ENCODE measurements at regions not wholly inside any gene's neighbourhood (a gene's known extent, or its start where the extent isn't known, plus 50 kb on each side); places are given as distances from the start of the nearest gene placed in this dataset.
"Not testable (repeated sequence)": the region's sequence is repeated elsewhere in the genome, so short reads cannot be mapped to it uniquely, and the experiment has no call there.

DNA sequence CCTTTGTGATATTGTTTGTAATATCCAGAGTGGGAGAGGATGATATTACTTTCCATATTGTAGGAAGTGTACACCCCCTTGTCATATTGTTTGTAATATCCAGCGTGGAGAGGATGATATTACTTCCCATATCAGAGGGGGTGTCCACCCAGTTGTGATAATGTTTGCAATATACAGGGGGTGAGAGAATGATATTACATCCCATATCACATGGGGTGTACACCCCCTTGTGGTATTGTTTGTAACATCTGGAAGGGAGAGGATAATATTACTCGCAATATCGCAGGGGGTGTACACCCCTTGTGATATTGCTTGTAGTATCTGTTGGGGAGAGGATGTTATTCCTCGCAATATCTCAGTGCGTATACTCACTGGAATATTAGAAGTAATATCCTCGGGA is 61.5 kb downstream of the PRSS23 start:
- DNase-seq, result no peak

DNA sequence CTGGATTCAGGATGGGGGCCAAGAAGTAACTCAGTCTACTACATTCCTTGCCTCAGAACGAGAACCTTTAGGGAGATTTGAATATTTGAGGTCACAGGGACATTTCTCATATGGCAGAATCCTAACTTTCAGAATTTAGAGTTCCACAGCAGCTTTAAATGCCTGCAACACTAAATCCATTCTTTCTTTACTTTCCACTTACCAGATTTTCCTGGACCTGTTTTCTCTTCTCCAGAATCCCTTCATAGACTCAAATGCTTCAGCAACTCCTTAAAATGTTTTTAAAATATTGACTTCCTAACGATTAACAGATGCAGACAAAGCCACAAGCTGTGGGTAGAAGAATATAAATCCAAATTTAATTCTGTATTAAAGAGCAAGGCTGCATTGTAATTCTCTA is 63.1 kb downstream of the PRSS23 start:
- DNase-seq, result no peak

DNA sequence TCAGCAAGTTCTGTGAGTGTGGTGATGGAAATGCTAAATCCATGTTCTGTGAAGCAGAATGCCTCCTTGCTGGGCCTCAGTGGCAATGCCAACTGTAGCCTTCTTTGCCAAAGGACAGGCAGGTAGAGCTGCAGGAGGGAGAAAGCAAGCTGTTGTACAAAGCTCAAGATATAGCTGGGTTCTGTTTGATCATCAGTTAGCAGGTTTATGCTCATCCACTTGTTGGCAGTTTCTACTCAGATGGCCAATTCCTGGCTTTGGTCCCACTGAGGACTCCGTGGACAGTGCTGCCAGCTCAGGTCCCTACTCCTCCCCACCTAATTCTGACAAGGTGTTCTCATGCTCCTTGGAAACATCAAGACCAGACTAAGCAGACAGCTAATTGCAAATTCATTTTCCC is 65.1 kb downstream of the PRSS23 start:
- DNase-seq, result no peak

DNA sequence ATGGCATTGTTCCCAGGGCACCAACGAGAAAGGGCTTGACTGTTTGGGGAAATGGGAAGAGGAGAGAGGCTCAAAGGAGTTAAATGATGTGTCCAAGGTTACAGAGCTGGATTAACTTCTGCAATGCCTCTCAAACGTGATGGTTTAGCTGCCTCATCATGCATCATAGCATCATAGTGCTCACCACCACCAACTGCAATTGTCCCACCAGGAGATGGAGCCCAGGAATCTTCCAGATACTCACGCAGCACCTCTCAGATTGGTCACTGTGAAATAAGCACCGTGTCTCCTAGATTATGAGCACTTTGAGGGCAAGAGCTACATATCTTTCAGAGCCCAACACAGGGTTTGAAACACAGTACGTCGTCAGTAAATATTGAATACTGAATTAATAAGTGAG is 69.2 kb downstream of the PRSS23 start:
- no peak for DNase-seq

DNA sequence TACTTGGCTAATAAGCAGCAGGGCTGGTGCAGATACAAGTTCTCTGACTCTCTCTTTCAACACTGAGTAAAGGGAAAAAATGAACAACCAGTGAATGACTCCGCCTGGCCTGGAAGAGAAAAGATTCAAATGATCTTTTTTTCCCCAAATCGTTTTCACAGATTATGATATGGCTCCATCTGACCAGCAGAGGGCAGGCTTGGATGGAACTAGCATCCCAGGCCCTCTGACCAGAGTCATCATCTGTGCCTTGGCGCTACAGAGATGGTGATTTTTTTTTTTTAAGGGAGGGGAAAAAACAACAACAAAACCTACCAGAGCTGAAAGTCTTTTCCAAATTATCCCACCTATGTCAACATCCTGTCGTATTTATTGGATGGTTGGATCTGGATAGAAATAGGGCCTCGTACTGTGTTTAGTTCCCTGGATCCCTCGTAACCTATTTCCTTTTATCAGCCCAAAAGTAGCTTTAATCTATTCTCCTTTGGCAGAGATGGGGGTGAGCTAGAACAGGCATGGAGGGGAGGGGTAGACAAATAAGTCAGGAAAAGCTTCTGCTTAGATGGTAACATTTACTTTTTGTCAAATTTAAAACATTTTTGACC is 69.7 kb downstream of the PRSS23 start:
- peak; percentile 9 for DNase-seq

DNA sequence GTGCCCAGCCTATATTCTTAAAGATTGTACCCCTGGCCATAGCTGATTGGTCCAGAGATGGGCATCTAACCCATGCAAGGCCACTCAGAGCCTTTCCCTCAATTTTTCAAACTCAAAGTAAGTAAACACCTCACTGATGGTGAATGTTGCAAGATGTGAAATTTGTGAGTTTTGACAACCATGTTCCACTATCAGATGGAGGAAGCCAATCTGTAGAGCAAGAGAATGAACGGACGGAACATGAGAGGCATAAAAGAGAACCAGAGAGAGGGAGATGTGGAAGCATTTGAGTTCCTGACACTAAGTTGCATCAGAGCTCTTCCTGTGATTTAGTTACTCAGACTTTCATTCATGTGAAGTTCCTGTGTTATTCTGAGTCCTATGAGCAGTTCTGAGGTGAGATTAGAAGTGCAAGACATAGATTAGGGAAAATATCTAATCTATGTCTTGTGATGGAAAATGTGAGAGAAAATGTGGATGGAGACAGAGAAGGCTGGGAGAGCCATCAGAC is 73.3 kb downstream of the PRSS23 start:
- DNase-seq, result no peak

DNA sequence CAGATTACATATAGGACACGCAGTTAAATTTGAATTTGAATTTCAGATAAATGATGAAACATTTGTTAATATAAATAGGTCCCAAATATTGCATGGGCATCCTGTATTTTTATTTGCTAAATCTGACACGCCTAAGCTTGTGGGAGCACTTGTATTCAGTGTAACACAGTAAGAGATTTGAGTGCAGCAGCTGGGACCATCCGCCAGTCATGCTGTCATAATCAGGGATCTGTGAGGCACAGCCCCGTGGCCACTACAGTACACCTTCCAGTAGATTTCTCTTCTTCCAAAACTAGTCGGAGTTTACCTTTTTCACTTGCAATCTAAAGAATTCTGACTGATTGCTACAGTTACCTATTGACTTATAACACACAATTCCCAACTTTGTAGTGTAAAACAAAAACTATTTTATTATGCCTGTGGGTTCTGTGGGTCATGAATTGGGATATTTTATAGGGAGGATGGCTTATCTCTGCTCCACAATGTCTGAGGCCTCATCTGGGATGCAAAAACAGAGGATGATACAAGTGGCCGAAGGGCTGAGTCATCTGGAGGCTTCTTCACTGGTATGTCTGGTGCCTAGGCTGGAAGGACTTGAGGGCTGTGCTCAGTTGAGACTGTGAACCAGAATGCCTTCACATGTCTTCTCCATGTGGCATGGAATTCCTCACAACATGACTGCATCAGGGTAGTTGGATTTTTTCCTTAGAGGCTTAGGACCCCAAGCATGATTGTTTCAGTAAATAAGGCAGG is 74.1 kb downstream of the PRSS23 start:
- no peak for DNase-seq

DNA sequence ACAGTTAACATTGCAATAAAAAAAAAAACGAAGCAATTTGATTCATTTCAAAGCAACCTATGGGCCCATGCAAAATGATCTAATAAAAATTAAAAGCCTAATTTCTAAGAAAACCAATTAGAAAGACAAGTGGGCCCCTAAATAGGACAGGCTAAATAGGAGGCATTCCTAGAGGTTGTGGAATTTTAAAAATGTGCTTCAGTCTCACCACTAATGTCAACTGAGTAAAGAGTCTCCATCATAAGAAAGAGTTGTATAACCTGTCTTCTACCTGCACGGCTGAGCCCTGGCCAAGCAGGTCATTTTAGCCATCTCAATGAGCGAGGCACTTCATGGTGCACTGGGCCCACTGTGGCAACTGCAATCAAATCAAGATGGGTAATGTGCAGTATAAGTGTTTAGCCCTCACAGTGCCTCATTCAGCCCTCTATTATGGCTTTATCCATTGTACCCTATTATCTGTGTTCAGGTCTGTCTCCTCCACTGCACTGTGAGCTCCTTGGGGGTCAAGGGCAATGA is 76.4 kb downstream of the PRSS23 start:
- no peak for DNase-seq

DNA sequence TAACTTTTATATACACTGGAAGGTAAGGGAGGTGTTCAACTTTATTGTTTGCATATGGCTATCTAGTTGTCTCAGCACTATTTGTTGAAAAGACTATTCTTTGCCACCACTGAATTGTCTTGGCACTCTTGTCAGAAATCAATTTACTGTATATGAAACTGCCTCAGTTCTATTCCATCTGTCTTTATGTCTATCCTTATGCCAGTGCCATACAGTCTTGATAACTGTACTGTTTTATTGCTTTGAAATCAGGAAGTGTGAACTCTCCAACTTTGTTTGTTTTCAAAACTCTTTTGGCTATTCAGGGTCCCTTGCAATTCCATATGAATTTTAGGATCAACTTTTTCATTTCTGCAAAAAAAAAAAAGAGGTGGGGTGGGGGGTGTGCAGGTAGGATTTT is 77.2 kb downstream of the PRSS23 start:
- DNase-seq, result no peak

DNA sequence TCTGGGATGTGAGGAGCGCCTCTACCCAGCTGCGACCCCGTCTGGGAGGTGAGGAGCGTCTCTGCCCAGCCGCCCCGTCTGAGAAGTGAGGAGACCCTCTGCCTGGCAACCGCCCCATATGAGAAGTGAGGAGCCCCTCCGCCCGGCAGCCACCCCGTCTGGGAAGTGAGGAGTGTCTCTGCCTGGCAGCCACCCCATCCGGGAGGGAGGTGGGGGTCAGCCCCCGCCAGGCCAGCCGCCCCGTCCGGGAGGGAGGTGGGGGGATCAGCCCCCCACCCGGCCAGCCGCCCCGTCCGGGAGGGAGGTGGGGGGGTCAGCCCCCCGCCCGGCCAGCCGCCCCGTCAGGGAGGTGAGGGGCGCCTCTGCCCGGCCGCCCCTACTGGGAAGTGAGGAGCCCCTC is 76.0 kb downstream of the FZD4 start:
- DNase-seq, result not testable (repeated sequence)

DNA sequence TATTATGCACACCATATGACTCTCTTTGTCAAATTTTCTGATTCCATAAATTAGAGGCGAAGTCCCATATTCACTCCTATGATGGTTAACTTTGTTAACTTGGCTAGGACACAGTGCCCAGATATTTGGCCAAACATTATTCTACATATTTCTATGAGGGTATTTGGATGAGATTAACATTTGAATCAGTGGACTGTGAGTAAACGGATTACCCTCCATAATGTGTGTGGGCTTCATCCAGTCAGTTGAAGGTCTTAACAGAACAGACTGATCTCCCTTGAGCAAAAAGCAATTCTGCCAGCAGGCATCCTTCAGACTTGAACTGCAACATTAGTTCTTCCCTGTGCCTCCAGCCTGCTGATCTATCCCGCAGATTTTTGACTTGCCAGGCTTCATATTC is 69.9 kb downstream of the FZD4 start:
- no peak for DNase-seq

DNA sequence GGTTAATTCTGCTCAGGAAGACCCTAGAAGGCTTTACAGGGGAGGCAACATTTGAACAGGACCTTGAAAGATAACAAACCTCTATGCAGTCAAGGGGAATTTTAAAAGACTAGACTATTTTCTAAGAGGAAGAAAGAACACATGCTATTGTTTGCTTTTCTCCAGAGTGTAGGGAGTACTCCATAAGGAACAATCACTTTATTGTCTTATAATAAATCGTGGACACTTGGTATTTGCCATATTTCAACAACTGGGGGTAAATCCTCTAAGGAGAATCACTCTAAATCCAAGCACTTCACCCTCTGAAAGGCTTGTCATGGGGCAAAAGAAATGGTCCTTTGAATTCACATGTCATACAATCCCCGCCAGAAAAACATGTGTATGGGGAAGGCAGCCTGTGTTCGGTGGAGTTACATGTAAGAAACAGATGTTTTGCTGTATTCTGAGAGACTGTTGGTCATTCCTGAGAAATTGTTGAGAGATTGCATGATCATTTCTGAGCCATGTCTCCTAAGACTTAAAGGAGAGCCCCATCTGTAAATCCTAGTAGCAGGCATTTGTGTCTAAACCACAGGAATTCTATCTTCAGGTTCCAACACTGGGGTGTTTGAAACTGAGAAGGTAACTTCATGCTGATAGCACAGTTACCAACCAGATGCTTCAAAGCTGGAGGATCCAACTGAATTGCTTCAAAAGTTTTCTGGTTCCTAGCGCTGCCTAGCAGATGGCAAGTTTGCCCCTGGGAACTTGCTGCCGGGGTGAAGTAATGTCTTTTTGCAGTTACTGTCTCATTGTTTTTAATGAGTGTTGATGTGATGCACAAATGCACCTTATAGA is 66.8 kb downstream of the FZD4 start:
- DNase-seq, result no peak

DNA sequence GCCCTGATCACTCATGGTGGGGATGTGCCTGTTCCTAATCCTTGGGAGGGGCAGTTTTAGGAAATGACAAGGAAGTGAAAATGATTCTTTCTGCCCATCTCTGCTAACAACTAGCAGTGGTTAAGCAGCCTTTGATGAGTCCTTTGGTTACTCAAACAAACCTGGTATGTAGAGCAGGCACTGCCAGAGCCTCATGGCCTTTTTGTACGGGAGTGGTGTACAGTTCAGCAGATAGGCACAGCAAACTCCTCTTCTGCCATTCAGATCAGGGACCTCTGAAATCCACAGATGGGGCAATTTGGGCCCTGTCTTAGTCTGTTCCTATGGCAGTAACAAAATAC is 66.2 kb downstream of the FZD4 start:
- DNase-seq, result no peak

DNA sequence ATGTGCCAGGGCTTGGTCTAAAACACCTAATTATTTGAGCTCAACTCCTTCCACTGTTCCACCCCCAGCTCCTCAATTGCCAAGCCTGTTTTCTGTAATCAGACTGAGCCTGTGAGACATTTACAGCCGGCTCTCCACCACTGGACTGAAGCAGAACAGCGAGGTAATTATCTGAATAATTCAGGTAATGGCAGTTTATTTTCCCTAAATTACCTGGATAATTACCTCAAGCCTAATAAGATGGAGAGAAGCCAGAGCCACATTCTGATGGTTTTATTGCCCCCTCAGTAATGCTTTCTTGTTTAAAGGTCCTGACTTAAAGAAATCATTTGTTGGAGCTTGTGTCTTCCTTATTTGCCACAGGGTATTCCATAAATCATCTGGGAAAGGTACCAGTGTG is 64.2 kb downstream of the FZD4 start:
- no peak for DNase-seq

DNA sequence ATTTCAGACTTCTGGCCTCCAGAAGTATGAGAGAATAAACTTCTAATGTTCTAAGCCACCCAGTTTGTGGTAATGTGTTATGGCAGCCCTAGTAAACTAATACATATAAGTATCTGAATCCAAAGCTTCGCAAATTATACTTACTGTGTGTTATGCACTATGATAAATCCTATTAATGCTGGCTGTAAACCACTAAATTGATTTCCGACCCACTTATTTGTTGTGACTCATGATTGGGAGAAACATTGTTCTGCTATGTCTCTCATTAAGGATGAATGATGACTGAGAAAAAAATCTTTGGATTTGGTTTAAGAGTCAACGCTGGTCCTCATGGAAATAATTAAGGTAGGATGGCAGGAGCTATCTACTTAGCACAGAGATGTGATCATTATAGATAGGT is 62.0 kb downstream of the FZD4 start:
- DNase-seq, result no peak

All from NK-92 treated with Interleukin-12 subunit alpha and Interleukin-12 subunit beta, amount 100 ng/mL, for 24 hours (cell line).